H9 (cell line): ENCODE measurements at regions not wholly inside any gene's neighbourhood (a gene's known extent, or its start where the extent isn't known, plus 50 kb on each side); places are given as distances from the start of the nearest gene placed in this dataset.

Experiments used
- DNase-seq: peaks from one replicate; pipeline ENCODE4 v3.0.0-alpha.2; 2017
- H2AFZ ChIP-seq: one replicate; pipeline ENCODE4 v1.6.1; 2013; ENCODE audit warnings: mild to moderate bottlenecking, low read length, control low read depth, moderate library complexity
- H2AK5ac ChIP-seq: 2 replicates; pipeline ENCODE4 v1.6.1; 2013; ENCODE audit warnings: low read length, control low read depth, mixed read lengths; ENCODE audit not compliant: insufficient read length
- H2BK120ac ChIP-seq: one replicate; pipeline ENCODE4 v1.6.1; 2013; ENCODE audit warnings: low read depth, mild to moderate bottlenecking, low read length, control low read depth, inconsistent platforms; ENCODE audit not compliant: poor library complexity, severe bottlenecking
- H2BK12ac ChIP-seq: 2 replicates; pipeline ENCODE4 v1.6.1; 2013; ENCODE audit warnings: low read length, control low read depth, mixed read lengths, low read depth; ENCODE audit not compliant: insufficient read length
- H2BK15ac ChIP-seq: 2 replicates; pipeline ENCODE4 v1.6.1; 2013; ENCODE audit warnings: low read depth, low read length, control low read depth
- H2BK20ac ChIP-seq: one replicate; pipeline ENCODE4 v1.6.1; 2013; ENCODE audit warnings: low read depth, mild to moderate bottlenecking, low read length, control low read depth, inconsistent platforms; ENCODE audit not compliant: poor library complexity, severe bottlenecking
- H2BK5ac ChIP-seq: 2 replicates; pipeline ENCODE4 v1.6.1; 2013; ENCODE audit warnings: low read length, control low read depth, mixed read lengths; ENCODE audit not compliant: insufficient read length
- H3K14ac ChIP-seq: 2 replicates; pipeline ENCODE4 v1.6.1; 2013; ENCODE audit warnings: low read length, control low read depth; ENCODE audit not compliant: insufficient read depth
- H3K18ac ChIP-seq: 2 replicates; pipeline ENCODE4 v1.6.1; 2013; ENCODE audit warnings: low read depth, mild to moderate bottlenecking, mixed read lengths, low read length, control low read depth; ENCODE audit not compliant: insufficient read length
- H3K23ac ChIP-seq: 2 replicates; pipeline ENCODE4 v1.6.1; 2013; ENCODE audit warnings: low read length, control low read depth, mixed read lengths, low read depth; ENCODE audit not compliant: insufficient read length
- H3K23me2 ChIP-seq: 2 replicates; pipeline ENCODE4 v1.6.1; 2013; ENCODE audit warnings: low read depth, mild to moderate bottlenecking, mixed read lengths, low read length, control low read depth; ENCODE audit not compliant: insufficient read length, poor library complexity, severe bottlenecking
- H3K27ac ChIP-seq: 2 replicates; pipeline ENCODE4 v1.5.1; 2013; ENCODE audit warnings: low read length, control low read depth, mixed read lengths, low read depth; ENCODE audit not compliant: insufficient read length
- H3K27me3 ChIP-seq: 2 replicates; pipeline ENCODE4 v1.6.1; 2013; ENCODE audit warnings: low read length, control low read depth, inconsistent platforms; ENCODE audit not compliant: insufficient read depth
- H3K4ac ChIP-seq: 2 replicates; pipeline ENCODE4 v1.6.1; 2013; ENCODE audit warnings: low read depth, mild to moderate bottlenecking, control low read depth, inconsistent platforms, low read length, moderate library complexity
- H3K4me1 ChIP-seq: 2 replicates; pipeline ENCODE4 v1.6.1; 2013; ENCODE audit warnings: low read length, control low read depth, inconsistent platforms; ENCODE audit not compliant: insufficient read depth
- H3K4me2 ChIP-seq: 2 replicates; pipeline ENCODE4 v1.6.1; 2013; ENCODE audit warnings: low read length, control low read depth, mixed read lengths; ENCODE audit not compliant: insufficient read length, insufficient read depth
- H3K56ac ChIP-seq: 2 replicates; pipeline ENCODE4 v1.6.1; 2013; ENCODE audit warnings: low read depth, mild to moderate bottlenecking, mixed read lengths, low read length, control low read depth; ENCODE audit not compliant: insufficient read length
- H3K79me1 ChIP-seq: 2 replicates; pipeline ENCODE4 v1.6.1; 2013; ENCODE audit warnings: low read depth, mild to moderate bottlenecking, moderate library complexity, low read length, control low read depth, inconsistent platforms; ENCODE audit not compliant: insufficient read depth, poor library complexity, severe bottlenecking
- H3K79me2 ChIP-seq: 2 replicates; pipeline ENCODE4 v1.6.1; 2013; ENCODE audit warnings: low read length, control low read depth, inconsistent platforms; ENCODE audit not compliant: insufficient read depth
- H3K9ac ChIP-seq: 2 replicates; pipeline ENCODE4 v1.6.1; 2013; ENCODE audit warnings: low read length, control low read depth, mixed read lengths; ENCODE audit not compliant: insufficient read length; ENCODE audit errors: extremely low read depth
- H3K9me3 ChIP-seq: one replicate; pipeline ENCODE4 v1.6.1; 2013; ENCODE audit warnings: low read depth, low read length, inconsistent platforms; ENCODE audit not compliant: control insufficient read depth
- H3T11ph ChIP-seq: one replicate; pipeline ENCODE4 v1.6.1; 2013; ENCODE audit warnings: mild to moderate bottlenecking, low read length, control low read depth, inconsistent platforms
- H4K20me1 ChIP-seq: one replicate; pipeline ENCODE4 v1.6.1; 2013; ENCODE audit not compliant: control insufficient read depth, insufficient read length, insufficient read depth
- H4K5ac ChIP-seq: 2 replicates; pipeline ENCODE4 v1.6.1; 2013; ENCODE audit warnings: low read depth, mild to moderate bottlenecking, mixed read lengths, low read length, control low read depth; ENCODE audit not compliant: insufficient read length
- H4K8ac ChIP-seq: replicated peaks from 2 replicates; pipeline ENCODE4 v1.6.1; 2013; ENCODE audit warnings: low read length, control low read depth, mixed read lengths, low read depth; ENCODE audit not compliant: insufficient read length
- H4K91ac ChIP-seq: 2 replicates; pipeline ENCODE4 v1.6.1; 2013; ENCODE audit warnings: low read depth, mild to moderate bottlenecking, moderate library complexity, mixed read lengths, low read length, control low read depth; ENCODE audit not compliant: insufficient read length
- H3K27ac Mint-ChIP-seq, 3 experiments: 2 replicates in 2 of 3; 3 replicates in 1 of 3; pipeline ENCODE4 v1.8.0; 2020 to 2021; ENCODE audit warnings: mixed read lengths in 3 of 3, mild to moderate bottlenecking in 1 of 3, moderate library complexity in 1 of 3
- H3K27me3 Mint-ChIP-seq: 2 replicates; pipeline ENCODE4 v1.8.0; 2021; ENCODE audit warnings: low read depth, mild to moderate bottlenecking, moderate library complexity, mixed read lengths
- H3K36me3 Mint-ChIP-seq, 3 experiments: 2 replicates in 2 of 3; 3 replicates in 1 of 3; pipeline ENCODE4 v1.8.0; 2020 to 2021; ENCODE audit warnings: low read depth in 3 of 3, mixed read lengths in 3 of 3; ENCODE audit not compliant: insufficient read depth in 1 of 3
- H3K4me1 Mint-ChIP-seq, 2 experiments: 2 replicates each; pipeline ENCODE4 v1.8.0; 2020; ENCODE audit warnings: mixed read lengths in 2 of 2
- H3K4me3 Mint-ChIP-seq, 2 experiments: 2 replicates in 1 of 2; 3 replicates in 1 of 2; pipeline ENCODE4 v1.8.0; 2020 to 2021; ENCODE audit warnings: mild to moderate bottlenecking in 2 of 2, mixed read lengths in 2 of 2, moderate library complexity in 1 of 2
- H3K9me3 Mint-ChIP-seq, 2 experiments: 2 replicates in 1 of 2; 3 replicates in 1 of 2; pipeline ENCODE4 v1.8.0; 2020; ENCODE audit warnings: mild to moderate bottlenecking in 2 of 2, mixed read lengths in 2 of 2, moderate library complexity in 1 of 2
- TF ChIP-seq, protein P1 (sequence below): fragments of 200-600 bp; sonication (generic); conservative IDR thresholded peaks from 3 replicates; pipeline ENCODE4 v1.8.0; 2021; ENCODE audit warnings: antibody characterized with exemption, mild to moderate bottlenecking

DNA sequence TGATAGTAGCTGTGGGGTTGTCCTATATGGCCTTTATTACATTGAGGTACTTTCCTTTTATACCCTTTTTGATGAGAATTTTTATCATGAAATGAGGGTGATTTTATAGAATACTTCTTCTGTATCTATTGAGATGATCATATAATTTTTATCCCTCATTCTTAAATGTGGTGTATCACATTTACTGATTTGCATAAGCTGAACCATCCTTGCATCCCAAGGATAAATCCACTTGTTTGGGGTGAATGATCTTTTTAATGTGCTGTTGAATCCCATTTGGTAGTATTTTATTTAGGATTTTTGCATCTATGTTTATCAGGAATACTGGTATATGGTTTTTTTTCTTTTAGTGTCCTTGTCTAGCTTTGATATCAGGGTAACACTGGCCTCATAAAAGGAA is 84.5 kb upstream of the IL6 start:
- no peaks in the 10 kb centered on the region for H4K20me1 ChIP-seq
- H3K56ac ChIP-seq = no peak overlapping the region
- Mint-ChIP-seq H3K36me3 (peaks cover 8 to 59% (median 49%) of the 10 kb centered on the region in 3 experiments), H3K27ac (no peak overlapping the region), H3K4me1 (peaks cover 0 to 6% of the 10 kb centered on the region in 2 experiments; a peak in 2 of 4 replicates), H3K27me3 (no peaks in the 10 kb centered on the region), H3K9me3 (peaks cover 58 to 60% of the 10 kb centered on the region in 2 experiments), H3K4me3 (no peak overlapping the region)
- no peak overlapping the region for H2AK5ac ChIP-seq
- H3K4ac ChIP-seq = no peak overlapping the region
- H2BK12ac ChIP-seq = no peak overlapping the region
- H2AFZ ChIP-seq = no peak overlapping the region
- H3K27me3 ChIP-seq = no peaks in the 10 kb centered on the region
- H3K27ac ChIP-seq = no peak overlapping the region
- H3K4me2 ChIP-seq = no peak overlapping the region
- H2BK20ac ChIP-seq = no peak overlapping the region
- H3K18ac ChIP-seq = no peak overlapping the region
- TF ChIP-seq, protein P1, sequence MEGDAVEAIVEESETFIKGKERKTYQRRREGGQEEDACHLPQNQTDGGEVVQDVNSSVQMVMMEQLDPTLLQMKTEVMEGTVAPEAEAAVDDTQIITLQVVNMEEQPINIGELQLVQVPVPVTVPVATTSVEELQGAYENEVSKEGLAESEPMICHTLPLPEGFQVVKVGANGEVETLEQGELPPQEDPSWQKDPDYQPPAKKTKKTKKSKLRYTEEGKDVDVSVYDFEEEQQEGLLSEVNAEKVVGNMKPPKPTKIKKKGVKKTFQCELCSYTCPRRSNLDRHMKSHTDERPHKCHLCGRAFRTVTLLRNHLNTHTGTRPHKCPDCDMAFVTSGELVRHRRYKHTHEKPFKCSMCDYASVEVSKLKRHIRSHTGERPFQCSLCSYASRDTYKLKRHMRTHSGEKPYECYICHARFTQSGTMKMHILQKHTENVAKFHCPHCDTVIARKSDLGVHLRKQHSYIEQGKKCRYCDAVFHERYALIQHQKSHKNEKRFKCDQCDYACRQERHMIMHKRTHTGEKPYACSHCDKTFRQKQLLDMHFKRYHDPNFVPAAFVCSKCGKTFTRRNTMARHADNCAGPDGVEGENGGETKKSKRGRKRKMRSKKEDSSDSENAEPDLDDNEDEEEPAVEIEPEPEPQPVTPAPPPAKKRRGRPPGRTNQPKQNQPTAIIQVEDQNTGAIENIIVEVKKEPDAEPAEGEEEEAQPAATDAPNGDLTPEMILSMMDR = no peak
- H2BK5ac ChIP-seq = no peak overlapping the region
- H3K4me1 ChIP-seq = no peaks in the 10 kb centered on the region
- peaks cover 12% of the 10 kb centered on the region for H3K9me3 ChIP-seq
- no peak overlapping the region for H3K23ac ChIP-seq
- no peak overlapping the region for H2BK120ac ChIP-seq
- H3T11ph ChIP-seq = no peak overlapping the region
- no peak overlapping the region for H3K9ac ChIP-seq
- H4K8ac ChIP-seq = no peak overlapping the region
- no peak overlapping the region for H2BK15ac ChIP-seq
- no peak for DNase-seq
- no peak overlapping the region for H3K14ac ChIP-seq
- no peak overlapping the region for H4K91ac ChIP-seq
- H4K5ac ChIP-seq = no peak overlapping the region
- H3K79me2 ChIP-seq = no peaks in the 10 kb centered on the region
- no peaks in the 10 kb centered on the region for H3K23me2 ChIP-seq
- H3K79me1 ChIP-seq = no peaks in the 10 kb centered on the region
